Muscle layer of duodenum (tissue), 2 donors: ENCODE measurements at regions not wholly inside any gene's neighbourhood (a gene's known extent, or its start where the extent isn't known, plus 50 kb on each side); places are given as distances from the start of the nearest gene placed in this dataset.

Experiments
- H3K27ac ChIP-seq: one replicate; pipeline ENCODE4 v1.7.0; 2013; ENCODE audit warnings: mild to moderate bottlenecking, low read length
- H3K27me3 ChIP-seq: one replicate; pipeline ENCODE4 v1.7.0; 2013; ENCODE audit warnings: low read depth, mild to moderate bottlenecking, control low read depth, low read length
- H3K36me3 ChIP-seq, 2 donors: one replicate each; pipeline ENCODE4 v1.7.0; 2013; ENCODE audit warnings: low read length in 2 of 2, control low read depth in 1 of 2, mild to moderate bottlenecking in 1 of 2; ENCODE audit not compliant: insufficient read depth in 2 of 2, control insufficient read depth in 1 of 2
- H3K4me1 ChIP-seq, 2 donors: one replicate each; pipeline ENCODE4 v1.7.0; 2013; ENCODE audit warnings: low read length in 2 of 2, mild to moderate bottlenecking in 2 of 2, control low read depth in 1 of 2, moderate library complexity in 1 of 2; ENCODE audit not compliant: insufficient read depth in 2 of 2, control insufficient read depth in 1 of 2
- H3K4me3 ChIP-seq, 2 donors: one replicate each; pipeline ENCODE4 v1.7.0; 2013; ENCODE audit warnings: low read length in 2 of 2, low read depth in 1 of 2, mild to moderate bottlenecking in 1 of 2
- H3K9me3 ChIP-seq, 2 donors: one replicate each; pipeline ENCODE4 v1.7.0; 2013; ENCODE audit warnings: low read length in 2 of 2, control low read depth in 1 of 2, mild to moderate bottlenecking in 1 of 2; ENCODE audit not compliant: control insufficient read depth in 1 of 2
- donor health status: healthy.

DNA sequence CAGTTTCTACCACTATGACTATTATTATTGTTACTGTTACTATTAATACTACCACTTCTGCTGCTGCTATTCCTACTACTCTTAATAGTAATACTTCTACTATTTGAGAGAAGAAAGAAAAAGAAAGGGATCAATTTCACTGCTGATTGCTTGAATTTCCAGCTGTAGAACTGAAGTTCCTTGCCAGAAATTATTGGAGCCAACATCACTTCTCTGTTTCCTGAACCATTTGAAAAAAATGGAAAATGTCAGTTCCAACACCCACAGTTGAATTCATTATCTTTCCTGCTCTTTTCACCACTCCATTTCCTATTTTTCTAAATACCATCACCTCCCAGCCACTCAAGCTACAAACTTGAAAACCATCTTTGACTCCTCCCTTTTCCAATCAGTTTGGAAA lies 54.1 kb upstream of the PIK3C2G start:
- Histone ChIP-seq H3K27ac (no peak overlapping the region), H3K36me3 (no peaks in the 10 kb centered on the region), H3K4me3 (no peak overlapping the region), H3K27me3 (no peaks in the 10 kb centered on the region), H3K4me1 (no peaks in the 10 kb centered on the region), H3K9me3 (no peaks in the 10 kb centered on the region)

DNA sequence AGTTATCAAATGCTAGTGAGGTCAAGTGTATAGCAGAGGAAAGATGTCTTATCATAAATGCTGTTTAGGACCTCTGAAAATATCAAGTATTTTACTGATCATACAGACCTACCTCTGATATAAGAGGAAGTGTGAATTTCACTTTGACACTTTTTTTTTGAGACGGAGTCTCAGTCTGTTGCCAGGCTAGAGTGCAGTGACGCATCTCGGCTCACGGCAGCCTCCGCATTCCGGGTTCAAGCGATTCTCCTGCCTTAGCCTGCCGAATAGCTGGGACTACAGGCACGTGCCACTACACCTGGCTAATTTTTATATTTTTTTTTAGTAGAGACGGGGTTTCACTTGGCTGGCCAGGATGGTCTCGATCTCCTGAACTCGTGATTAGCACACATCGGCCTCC lies 55.1 kb upstream of the PIK3C2G start:
- Histone ChIP-seq H3K27ac (no peak overlapping the region), H3K9me3 (no peaks in the 10 kb centered on the region), H3K4me3 (no peak overlapping the region), H3K27me3 (no peaks in the 10 kb centered on the region), H3K4me1 (no peaks in the 10 kb centered on the region), H3K36me3 (no peaks in the 10 kb centered on the region)

DNA sequence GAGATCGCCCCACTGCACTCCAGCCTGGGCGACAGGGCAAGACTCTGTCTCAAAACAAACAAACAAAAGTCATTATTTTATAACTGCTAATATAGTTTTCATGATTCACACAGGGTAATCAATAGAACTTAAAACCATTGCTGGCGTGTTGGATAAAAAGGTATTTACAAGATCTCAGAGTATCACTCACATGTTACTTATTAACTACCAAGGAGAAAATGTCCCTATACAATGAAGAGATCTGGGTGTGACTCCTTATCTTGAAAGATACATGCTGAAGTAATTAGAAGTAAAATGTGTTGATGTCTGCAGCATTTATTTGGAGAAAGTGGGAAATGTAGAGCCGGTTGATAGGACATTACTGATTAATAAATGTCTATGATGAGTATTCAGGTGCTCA lies 57.3 kb upstream of the PIK3C2G start:
- no peak overlapping the region for H3K27ac ChIP-seq
- H3K9me3 ChIP-seq, result no peaks in the 10 kb centered on the region
- H3K4me3 ChIP-seq, result no peak overlapping the region
- H3K4me1 ChIP-seq, result no peaks in the 10 kb centered on the region
- H3K27me3 ChIP-seq, result no peaks in the 10 kb centered on the region
- H3K36me3 ChIP-seq, result no peaks in the 10 kb centered on the region

GRCh38 chr12:18192119-18192518 lies 69.2 kb upstream of the PIK3C2G start:
- H3K27ac ChIP-seq, result no peak overlapping the region
- H3K36me3 ChIP-seq, result no peaks in the 10 kb centered on the region
- no peak overlapping the region for H3K4me3 ChIP-seq
- no peaks in the 10 kb centered on the region for H3K9me3 ChIP-seq
- H3K4me1 ChIP-seq, result no peaks in the 10 kb centered on the region
- H3K27me3 ChIP-seq, result no peaks in the 10 kb centered on the region

GRCh38 chr12:18183141-18183540 lies 78.2 kb upstream of the PIK3C2G start:
- H3K36me3 ChIP-seq, result no peaks in the 10 kb centered on the region
- no peaks in the 10 kb centered on the region for H3K9me3 ChIP-seq
- no peaks in the 10 kb centered on the region for H3K27me3 ChIP-seq
- no peak overlapping the region for H3K27ac ChIP-seq
- no peak overlapping the region for H3K4me3 ChIP-seq
- H3K4me1 ChIP-seq, result no peaks in the 10 kb centered on the region

GRCh38 chr12:18171571-18171970 lies 81.6 kb upstream of the RERGL start:
- Histone ChIP-seq H3K4me1 (no peaks in the 10 kb centered on the region), H3K27me3 (no peaks in the 10 kb centered on the region), H3K36me3 (no peaks in the 10 kb centered on the region), H3K9me3 (peaks cover 5 to 13% of the 10 kb centered on the region in 2 donors), H3K4me3 (no peak overlapping the region), H3K27ac (no peak overlapping the region)

DNA sequence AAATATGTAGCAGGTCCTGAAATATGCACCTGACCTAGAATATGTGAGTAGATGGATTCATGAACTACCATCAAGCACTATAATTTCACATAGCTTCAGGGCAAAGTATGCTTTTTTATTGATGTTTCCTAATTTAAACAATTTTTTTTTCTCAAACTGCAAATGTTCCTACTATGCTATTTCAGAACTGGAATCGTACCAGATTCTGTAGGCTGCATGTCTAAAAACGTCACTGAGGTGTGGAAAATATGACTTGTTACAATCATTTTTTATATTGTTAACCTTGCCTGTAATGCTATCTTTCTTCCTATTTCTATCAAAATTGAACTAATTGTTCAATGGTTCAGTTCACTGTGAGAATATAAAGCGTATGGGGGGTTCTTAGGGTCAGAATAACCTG lies 78.0 kb upstream of the RERGL start:
- Histone ChIP-seq H3K4me1 (no peaks in the 10 kb centered on the region), H3K36me3 (no peaks in the 10 kb centered on the region), H3K4me3 (no peak overlapping the region), H3K9me3 (peaks cover 5 to 8% of the 10 kb centered on the region in 2 donors), H3K27me3 (no peaks in the 10 kb centered on the region), H3K27ac (no peak overlapping the region)

GRCh38 chr12:18165889-18166288 lies 75.9 kb upstream of the RERGL start:
- peak overlapping the region; percentile 20 to 27 for H3K4me3 ChIP-seq

DNA sequence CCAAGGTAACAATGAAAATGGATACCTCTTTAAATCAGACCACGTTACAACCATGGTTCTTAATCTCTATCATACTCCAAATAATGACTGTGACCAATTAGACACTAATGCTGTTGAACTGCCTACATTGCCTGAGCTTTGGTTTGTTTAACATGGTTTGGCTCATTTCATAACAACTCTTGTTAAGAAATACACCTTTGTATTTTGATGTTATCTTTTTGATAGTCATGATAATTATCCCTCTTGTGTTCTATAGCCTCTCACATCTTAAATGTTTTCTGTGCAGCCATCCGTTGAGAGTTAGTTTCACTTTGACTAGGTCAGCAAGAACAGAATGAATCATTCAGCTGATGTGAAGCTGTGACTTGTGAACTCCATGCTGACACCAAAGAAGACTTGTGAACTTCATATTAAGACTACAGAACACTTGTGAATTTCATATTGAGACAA lies 75.5 kb upstream of the RERGL start:
- Histone ChIP-seq H3K27ac (no peak overlapping the region), H3K4me3 (peak overlapping the region; percentile 20 to 27)

More at GRCh38 chr12:18165889-18166288, 75.9 kb upstream of the RERGL start:
- Histone ChIP-seq H3K27ac (no peak overlapping the region), H3K4me1 (no peaks in the 10 kb centered on the region), H3K27me3 (no peaks in the 10 kb centered on the region), H3K36me3 (no peaks in the 10 kb centered on the region), H3K9me3 (no peaks in the 10 kb centered on the region)

GRCh38 chr12:18160901-18161300 lies 70.9 kb upstream of the RERGL start:
- Histone ChIP-seq H3K27me3 (no peaks in the 10 kb centered on the region), H3K4me1 (no peaks in the 10 kb centered on the region), H3K4me3 (no peak overlapping the region), H3K9me3 (peaks cover 8 to 10% of the 10 kb centered on the region in 2 donors), H3K27ac (no peak overlapping the region), H3K36me3 (no peaks in the 10 kb centered on the region)

More for the DNA sequence above, 75.5 kb upstream of the RERGL start:
- H3K4me1 ChIP-seq, result no peaks in the 10 kb centered on the region
- H3K9me3 ChIP-seq, result no peaks in the 10 kb centered on the region
- no peaks in the 10 kb centered on the region for H3K27me3 ChIP-seq
- H3K36me3 ChIP-seq, result no peaks in the 10 kb centered on the region

GRCh38 chr12:18158774-18159557 lies 69.0 kb upstream of the RERGL start:
- Histone ChIP-seq H3K4me1 (no peaks in the 10 kb centered on the region), H3K27me3 (no peaks in the 10 kb centered on the region), H3K4me3 (no peak overlapping the region), H3K27ac (no peak overlapping the region), H3K9me3 (peaks cover 10 to 12% of the 10 kb centered on the region in 2 donors), H3K36me3 (no peaks in the 10 kb centered on the region)

GRCh38 chr12:18153826-18154225 lies 63.8 kb upstream of the RERGL start:
- Histone ChIP-seq H3K27ac (no peak overlapping the region), H3K4me3 (no peak overlapping the region), H3K4me1 (no peaks in the 10 kb centered on the region), H3K27me3 (no peaks in the 10 kb centered on the region), H3K9me3 (peaks cover 10 to 12% of the 10 kb centered on the region in 2 donors), H3K36me3 (no peaks in the 10 kb centered on the region)
